HG03103 (cell line): ENCODE measurements at regions not wholly inside any gene's neighbourhood (a gene's known extent, or its start where the extent isn't known, plus 50 kb on each side); places are given as distances from the start of the nearest gene placed in this dataset.

Source experiments
- ATAC-seq: cut with Tn5 transposase; IDR thresholded peaks from one replicate; pipeline ENCODE4 v1.9.1; 2021; ENCODE audit warnings: low read depth; ENCODE audit not compliant: unreplicated experiment

DNA sequence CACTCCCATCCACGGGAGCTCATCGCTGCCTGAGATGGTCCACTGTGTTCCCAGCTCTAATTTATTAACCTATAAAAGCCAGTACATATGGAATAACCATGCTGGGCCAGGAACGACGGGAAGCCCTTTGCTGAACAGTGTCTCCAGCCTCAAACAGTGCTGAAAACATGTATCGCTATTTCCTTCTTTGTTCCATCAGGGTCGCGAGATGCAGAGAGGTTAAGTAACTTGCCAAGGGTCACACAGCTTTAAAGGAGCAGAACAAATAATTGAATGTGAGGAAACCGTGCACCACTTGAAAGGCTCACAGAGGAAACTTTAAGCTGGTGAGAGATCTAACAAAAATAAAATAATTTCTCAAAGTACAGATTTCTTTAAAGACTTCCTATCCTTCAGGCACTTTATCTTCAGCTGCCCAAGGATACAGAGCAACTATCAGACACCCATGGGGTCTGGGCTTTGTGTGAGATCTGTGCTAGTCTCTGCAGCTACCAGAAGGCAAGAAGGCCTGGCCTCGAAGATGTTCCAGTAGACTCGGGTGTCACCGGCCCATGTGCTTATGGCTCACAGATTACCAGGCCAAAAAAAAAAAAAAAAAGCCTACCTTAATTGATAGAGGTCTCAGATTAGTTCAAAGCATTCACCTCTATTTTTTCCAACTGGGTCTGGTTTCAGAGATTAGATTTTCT is 207.8 kb upstream of the FOXF1 start:
- ATAC-seq, result no peak

DNA sequence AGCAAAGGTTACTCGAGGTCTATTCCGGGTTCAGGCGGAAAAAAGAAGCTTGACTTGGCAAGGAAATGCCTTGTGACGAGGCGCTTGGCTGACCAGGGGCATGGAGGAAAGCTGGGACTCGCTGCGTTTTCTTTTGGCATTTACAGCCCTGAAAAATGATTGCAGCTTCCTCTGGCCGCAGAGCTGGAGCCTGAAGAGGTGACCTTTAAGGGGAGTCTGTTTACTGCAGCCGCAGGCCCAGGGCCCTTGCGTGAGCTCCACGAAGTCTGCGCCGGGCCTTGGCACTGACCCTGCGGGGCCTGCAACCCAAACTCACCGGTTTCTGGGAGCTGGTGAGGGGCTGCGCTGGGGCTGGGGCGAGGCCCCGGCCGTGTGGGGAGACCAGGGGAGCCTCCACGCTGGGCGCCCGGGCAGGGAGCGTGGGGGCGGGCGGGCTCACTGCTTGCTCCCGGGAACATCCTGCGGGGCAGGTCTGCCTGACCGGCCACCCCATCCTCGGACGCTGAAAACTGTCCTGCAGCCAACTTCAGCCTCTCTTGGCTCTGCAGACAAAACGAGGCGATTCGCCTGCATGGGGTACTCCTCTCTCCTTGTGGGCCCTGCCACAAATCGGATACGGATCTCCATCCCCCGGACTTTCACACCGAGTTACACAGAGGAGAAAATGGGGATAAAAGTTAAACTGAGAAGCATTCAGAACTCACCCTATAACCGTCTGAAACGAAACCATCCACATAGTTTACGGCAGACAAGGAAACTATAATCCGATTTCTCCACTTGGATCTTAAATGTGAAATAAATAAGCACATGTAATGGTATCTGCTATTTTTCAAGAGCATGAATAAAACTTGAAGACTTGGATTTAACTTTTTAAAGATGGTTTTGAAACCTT is 206.3 kb upstream of the FOXF1 start:
- ATAC-seq, result no peak

DNA sequence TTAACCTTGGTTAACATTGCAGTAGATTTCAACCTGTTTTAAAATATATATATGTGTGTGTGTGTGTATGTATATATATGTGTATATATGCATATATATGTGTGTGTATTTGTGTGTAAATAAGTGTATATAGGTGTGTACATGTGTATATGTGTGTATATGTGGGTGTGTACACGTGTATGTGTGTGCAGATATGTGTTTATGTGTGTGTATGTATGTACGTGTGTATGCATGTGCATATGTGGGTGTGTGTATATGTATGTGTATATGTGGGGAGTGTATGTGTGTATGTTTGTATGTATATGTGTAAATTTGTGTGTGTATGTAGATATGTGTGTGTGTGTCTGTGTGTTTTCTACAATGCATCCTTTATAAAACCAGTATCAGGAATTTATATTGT is 205.5 kb upstream of the FOXF1 start:
- ATAC-seq, result no peak

DNA sequence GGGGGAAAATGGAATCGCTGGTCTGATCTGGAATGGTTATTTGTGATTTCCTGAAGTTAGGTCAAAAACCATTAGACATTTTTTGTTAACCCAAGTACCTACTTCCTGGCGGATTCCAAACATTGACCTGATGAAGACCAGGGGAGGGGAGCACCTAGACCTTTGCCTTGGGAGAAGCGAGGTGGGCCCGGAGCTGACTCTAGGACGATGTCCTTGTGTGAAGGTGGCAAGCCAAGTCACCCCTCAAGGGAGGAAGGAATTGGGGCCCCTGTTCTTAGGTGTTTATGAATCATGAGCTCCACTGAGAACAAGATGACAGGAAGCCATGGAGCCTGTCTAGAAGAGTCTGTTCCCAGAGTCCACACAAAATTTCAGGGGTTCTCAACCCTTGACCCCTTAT is 204.9 kb upstream of the FOXF1 start:
- ATAC-seq, result no peak

DNA sequence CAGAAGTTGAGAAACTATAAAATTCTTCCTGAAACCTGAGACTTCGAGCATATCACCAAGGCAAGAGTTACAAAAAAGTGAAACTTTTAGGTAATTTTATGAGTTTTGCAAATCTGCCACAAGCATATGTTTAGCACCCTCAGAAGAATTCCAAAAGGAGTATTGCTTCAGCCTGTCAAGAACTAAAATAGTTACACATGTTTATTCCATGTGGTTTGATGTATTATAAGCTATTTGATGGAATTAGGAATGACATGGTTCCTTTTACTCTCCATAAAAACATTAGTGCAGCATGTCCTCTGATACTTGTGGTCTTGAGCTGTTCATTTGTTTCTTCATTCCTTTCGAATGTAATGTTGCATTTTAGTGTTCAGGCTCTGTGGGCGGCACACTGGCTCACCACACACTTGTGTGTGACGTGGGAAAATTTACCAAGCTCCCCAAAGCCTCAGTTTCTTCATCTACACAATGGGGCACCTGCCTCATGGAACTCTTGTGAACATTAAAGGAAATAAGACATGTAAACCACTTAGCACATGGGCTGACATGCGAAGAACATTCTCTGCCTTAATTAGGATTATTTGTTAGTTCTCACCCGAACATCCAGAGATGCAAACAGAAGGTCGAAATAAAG is 204.2 kb upstream of the FOXF1 start:
- no peak for ATAC-seq

DNA sequence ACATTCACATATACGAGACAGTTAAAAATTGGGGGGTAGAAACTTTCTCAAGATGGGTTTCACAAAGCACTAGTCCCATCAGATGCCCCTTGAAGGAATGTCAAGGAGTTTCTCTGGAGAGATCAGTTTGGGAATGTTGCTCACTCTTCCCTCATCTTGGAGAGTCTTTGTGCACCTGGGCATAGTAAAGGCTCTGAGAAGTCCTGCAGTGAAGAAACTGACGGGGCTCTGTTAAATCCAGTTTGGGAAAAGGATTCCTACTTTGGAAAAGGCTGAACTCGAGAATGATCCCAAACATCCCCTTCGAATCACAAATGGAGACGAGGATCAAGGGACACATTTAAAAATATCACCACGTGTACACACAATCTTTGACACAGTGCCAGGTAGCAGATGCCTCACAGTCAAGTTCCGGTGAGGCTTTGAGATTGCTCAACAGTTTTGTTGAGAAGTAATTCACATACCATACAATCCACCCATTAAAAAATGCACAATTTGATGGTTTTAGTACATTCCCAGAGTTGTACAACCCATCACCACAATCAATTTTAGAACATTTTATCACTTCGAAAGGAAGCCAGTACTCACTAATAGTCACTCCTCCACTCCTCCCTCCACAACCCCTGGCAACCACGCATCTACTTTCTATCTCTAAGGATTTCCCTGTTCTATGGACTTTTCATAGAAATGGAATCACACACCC is 203.4 kb upstream of the FOXF1 start:
- ATAC-seq, result no peak

DNA sequence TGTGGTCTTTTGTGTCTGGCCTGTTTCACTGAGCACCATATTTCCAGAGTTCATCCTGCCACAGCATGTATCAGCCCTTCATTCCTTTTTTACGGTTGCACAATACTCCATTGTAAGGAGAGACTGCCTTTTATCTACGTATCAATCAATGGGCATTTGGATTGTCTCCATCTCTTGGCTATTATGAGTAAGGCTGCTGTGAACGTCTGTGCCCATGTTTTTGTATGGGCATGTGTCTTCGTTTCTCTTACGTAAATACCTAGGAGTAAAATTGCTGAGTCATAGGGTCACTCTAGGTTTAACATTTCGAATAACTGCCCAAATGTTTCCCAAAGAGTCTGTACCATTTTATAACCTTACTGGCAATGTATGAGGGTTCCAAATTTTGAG is 202.8 kb upstream of the FOXF1 start:
- no peak for ATAC-seq

DNA sequence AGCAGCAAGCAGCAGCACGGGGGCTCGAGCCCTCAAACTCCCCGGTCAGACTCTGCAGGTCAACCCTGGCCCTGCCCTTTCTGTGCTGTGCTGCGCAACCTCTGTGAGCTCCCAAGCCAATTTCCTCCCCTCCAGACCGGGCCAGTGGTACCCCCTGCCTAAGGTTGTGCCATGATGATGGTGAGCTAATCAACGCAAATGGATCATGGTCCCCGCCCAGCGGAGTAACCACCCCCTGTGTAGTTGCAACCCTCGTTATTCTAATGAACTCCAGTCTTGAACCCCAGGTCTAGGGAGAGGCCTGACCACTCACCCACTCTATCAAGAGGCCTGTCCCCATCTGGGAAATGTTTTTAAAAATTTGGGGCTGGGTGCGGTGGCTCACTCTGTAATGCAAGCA is 201.8 kb upstream of the FOXF1 start:
- no peak for ATAC-seq

DNA sequence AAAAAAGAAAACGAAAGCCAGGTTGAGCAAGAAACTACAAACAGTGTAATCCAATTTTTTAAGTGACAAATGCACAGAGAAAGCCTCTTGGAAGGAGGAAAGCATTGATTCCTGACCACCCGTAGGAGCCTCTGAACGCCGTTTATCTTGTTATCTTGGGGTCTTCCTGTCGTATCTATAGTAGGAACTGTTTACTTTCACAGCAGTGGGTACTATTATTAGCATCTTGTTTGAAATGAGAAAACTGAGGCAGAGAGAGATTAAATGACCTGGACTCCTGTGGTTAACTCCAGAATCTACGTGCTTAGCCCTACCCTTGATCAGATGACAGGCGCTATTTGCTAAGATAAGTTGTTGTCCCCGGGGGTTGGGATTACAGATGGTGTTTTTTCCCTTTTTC is 196.7 kb upstream of the FOXF1 start:
- ATAC-seq, result no peak

DNA sequence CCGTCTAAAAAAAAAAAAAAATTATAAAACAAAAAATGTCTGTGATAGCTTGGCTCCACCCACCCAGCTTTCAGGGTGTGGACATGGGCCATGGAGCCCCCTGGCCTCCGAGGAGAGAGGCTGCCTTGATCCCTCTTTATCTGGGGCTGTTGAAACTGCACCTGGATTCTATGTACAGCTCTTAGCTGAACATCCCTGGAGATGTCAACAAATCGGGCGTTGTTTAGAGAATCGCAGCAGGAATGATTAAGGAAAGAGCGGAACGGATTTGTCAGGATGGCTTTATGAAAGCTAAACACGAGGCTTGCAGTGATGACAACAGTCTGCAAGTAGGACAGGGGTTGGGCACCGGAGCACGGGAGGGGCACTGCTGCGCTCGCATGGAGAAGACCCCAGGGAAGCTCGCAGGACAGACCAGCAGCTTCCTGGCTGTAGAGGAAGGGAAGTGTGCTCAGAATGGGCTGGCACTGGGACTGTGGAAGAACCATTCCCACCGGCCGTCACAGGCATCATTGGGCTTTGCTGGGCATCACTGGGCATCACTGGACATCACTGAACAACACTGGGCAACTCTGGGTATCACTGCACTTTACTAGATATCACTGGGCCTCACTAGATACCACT is 195.8 kb upstream of the FOXF1 start:
- no peak for ATAC-seq

DNA sequence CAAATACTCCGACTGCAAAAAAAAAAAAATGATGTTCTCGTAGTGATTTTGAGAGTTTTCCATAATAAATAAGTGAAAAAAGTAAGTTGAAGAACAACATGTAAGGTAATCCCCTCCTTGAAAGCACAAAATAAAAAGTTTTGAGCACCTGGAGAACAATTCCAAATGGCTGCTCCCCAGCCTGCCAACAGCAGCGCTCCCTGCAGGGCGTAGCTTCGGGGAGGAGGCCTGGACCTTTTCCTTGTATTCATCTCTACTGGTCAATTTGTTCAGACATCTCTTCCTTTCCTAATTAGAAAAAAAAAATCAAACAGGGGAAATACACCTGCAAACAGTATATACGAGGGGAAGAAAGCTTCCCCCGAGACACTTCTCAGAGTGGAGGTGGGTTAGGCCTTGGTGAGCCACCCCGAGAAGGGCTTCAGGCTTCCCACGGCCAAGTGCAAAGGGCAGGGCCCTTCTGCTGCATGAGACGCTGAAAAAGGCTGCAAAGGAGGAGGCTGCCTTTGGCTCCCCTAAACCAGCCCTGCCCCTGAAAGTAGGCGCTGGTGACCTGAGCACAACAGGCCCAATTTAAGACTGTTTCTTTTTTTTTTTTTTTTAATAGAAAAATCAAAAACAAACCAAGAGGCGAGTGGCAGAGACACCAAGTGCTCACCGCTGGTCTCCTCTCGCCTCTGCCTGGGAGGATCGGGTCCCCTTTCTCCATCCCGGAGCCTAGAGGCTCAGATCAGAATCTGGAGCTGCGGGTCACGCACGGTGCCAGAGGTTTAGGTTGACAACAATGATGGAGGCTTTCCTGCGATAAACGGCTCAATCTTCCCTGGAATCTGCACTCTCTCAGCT is 193.1 kb upstream of the FOXF1 start:
- ATAC-seq, result no peak

DNA sequence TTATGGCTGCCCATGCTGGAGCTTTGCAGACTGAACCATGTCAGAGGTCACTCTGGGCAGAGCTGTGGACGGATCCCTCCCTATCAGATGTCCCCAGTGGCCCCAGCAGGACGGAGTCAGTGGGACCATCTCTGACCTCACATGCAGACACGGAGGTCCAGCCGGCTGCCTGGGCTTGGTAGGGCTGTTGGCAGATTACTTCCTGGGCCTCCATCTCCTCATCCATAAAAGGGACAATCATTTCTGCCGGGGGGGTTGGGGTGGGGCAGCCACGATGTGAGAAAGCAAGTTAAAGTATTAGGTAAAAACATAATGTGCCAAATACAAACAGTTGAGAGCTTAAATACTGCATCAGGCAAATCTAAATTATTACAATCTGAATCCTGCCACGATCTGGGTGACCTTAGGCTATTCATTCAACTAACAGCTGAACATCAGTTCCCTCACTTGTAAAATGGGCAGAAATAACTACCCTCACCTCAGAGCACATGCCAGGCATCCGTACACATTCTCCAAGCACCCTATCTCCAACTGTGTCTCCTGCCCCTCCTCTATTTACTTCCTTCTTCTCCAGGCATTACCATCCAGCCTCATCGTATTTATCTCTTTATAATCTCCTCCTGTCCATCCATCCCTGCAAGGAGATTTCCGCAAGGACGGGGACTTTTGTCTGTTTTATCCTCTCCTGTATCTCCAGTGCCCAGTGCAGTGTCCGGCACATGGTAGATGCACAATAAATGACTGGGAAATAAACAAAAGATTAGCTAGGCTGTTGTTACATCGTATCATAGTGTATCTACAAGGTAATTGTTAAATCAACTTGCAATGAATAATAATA is 192.3 kb upstream of the FOXF1 start:
- ATAC-seq, result no peak

DNA sequence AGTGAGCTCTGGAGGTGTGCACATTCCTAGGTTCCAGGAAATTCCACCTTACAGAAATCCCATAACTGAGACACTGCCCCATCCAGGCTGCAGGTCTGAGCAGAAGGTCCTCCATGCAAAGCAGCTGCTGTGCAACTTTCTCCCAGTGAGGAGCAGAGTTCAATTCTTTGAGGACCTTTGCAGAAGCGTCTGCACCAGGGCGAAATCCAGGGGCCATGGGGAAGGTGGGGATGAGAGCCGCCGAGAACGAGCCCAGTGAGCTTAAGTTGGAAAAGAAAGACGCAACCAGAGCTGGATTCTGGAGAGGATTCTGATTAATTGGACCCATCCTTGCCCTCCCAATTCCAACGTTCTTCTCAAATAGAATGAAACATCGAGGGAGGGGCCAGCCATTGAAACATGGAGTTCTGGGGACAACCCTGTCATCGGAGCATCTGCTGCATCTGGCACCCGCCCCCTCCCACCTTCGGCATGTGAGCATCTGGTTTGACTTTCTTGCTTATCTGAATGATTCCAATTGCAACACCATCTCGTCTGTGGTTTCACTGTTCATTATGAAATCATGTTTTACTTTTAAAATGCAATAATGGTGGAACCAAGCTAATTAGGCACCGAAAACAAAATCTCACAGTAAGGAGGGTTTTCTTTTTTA is 190.6 kb upstream of the FOXF1 start:
- ATAC-seq, result no peak

DNA sequence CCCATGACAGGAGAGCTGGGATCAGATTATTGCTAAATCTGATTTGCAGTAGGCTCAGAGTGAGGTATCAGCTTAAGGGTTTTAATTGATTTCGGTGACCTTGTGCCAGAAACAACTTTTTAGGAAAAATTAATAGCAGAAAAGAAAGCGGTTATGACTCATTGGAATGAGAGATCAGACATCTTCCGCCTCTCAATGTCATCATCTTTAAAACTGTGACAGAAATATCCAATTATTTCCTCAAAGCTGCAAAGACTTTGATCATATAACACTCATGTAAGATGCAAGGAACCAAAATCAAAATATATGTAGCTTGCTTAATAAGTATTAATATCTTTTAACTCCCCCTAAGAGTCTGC is 190.1 kb upstream of the FOXF1 start:
- no peak for ATAC-seq

DNA sequence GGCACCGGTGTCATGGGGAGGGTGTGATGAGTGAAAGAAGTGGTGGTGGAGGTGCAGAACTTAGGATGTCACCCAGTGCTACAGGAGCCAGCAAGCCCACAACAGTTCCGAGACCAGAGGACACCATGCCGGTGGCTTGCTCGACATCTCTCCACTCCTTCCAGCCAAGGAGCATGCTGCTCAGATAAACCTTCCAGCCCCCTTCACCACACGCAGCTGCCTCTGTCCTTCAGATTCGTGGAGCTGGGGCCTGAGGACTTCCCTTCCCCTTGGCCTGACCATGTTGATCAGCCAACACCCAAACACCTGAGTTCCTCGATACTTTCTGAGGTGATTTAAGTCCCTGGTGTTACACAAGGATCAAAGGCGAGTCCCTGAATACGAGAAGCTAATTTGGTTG is 188.8 kb upstream of the FOXF1 start:
- no peak for ATAC-seq

DNA sequence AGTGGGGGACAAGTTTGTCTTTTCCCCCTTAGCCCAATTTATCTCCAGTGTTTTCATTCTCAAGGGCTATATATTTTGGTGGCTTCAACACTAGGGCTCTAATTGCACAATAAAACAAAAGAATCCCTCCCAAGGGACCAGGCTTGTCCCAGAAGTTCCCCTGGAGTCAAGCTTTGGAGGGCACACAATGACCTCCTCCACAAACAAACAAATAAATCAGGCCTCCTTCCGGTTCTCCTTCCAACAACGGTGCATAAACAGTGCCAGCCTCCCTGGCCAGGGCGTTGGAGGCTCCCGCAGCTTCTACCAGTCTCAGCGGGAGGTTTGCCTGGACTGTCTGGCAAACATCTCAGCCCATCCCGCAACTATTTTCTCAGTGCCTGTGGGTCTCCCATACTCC is 188.0 kb upstream of the FOXF1 start:
- ATAC-seq, result no peak

DNA sequence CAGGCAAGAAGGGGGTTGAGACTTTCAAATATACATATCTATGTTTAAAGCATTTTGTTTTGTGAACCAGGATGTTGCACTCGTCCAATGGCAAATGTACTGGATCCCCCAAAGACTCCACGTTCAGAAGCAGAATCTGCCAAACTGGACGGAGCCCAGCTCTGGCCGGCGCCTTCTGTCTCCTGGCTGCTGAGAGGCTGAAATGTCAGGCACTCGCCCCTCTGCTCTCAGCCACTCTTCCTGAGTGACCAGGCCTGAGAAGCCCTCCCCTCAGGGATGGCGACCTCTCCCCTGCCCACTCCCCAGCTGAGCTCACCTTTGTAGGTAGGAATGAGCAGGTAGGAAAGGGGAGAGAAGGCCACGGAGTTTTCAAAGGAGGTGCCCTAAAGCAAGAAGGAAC is 187.5 kb upstream of the FOXF1 start:
- no peak for ATAC-seq

DNA sequence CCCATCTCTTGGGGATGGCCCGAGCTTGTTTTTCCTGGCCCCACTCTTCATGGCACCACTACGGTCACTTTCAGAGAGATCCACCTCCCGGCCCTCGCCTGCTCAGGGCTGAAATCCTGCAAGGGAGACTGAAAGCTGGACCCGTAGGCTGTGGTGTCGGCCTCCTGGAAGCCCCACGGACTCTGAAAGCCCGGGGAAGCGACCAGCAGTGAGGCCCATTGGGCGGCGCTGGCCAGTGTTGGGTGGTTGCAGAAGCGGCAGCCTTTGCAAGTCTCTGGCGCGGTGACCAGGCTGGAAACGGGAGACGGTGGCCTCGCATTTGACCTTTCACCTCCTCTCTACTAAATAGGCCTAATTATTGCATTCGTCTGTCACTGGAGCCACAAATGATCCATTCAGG is 186.0 kb upstream of the FOXF1 start:
- no peak for ATAC-seq

DNA sequence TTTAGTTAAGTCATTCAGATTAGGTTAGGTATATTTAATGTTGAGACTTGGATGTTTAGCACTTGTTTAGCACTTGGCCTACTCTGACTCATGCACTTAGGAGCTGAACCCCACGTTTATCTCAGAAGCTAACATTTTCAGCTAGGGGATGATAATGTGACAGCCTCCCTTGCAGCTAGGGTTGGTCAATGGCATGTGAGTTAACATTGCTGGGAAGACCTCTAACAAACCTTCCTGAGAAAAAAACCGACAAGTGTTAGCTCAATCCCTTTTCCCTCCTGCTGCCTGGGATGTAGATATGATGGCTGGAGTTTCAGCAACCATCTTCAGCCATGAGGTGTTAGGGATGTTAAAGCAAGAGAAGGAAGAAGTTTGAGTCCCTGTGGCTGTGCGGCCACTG is 185.0 kb upstream of the FOXF1 start:
- ATAC-seq, result no peak
